Epithelial cell of esophagus (primary cell): ENCODE measurements at regions not wholly inside any gene's neighbourhood (a gene's known extent, or its start where the extent isn't known, plus 50 kb on each side); places are given as distances from the start of the nearest gene placed in this dataset.

Experiments used
- DNase-seq: peaks from one replicate; pipeline ENCODE4 v3.0.0; 2010; ENCODE audit warnings: low read depth
- H3K4me3 ChIP-seq: 2 replicates; pipeline ENCODE4 v1.5.1; 2011; ENCODE audit warnings: mild to moderate bottlenecking, low read length, control low read depth
- CTCF ChIP-seq: IDR thresholded peaks from 2 replicates; pipeline ENCODE4 v1.5.1; 2011; ENCODE audit warnings: low read depth, mild to moderate bottlenecking, low read length, control low read depth, inconsistent platforms; ENCODE audit not compliant: insufficient read depth; ENCODE audit errors: missing control alignments

GRCh38 chr10:28082885-28083284 is 84.0 kb upstream of the ODAD2 start:
- no peak for DNase-seq
- H3K4me3 ChIP-seq, result no peak overlapping the region
- TF ChIP-seq CTCF, result no peak

- no peak for TF ChIP-seq CTCF
- no peak overlapping the region for H3K4me3 ChIP-seq
- no peak for DNase-seq
Measured at GRCh38 chr10:28082316-28082715, 83.4 kb upstream of the ODAD2 start.

GRCh38 chr10:28077889-28078288 is 79.0 kb upstream of the ODAD2 start:
- DNase-seq, result peak; percentile 72
- H3K4me3 ChIP-seq, result no peak overlapping the region
- no peak for TF ChIP-seq CTCF

GRCh38 chr10:28075424-28075823 is 76.5 kb upstream of the ODAD2 start:
- no peak for TF ChIP-seq CTCF
- no peak for DNase-seq
- H3K4me3 ChIP-seq, result no peak overlapping the region

GRCh38 chr10:28072573-28072972 is 73.7 kb upstream of the ODAD2 start:
- no peak overlapping the region for H3K4me3 ChIP-seq
- no peak for TF ChIP-seq CTCF
- DNase-seq, result peak; percentile 35

GRCh38 chr10:28060031-28060607 is 61.2 kb upstream of the ODAD2 start:
- TF ChIP-seq CTCF, result no peak
- no peak overlapping the region for H3K4me3 ChIP-seq
- no peak for DNase-seq

- DNase-seq, result no peak
- no peak for TF ChIP-seq CTCF
- no peak overlapping the region for H3K4me3 ChIP-seq
Measured at GRCh38 chr10:28058746-28059145, 59.9 kb upstream of the ODAD2 start.
